Caco-2 (cell line): ENCODE measurements at regions not wholly inside any gene's neighbourhood (a gene's known extent, or its start where the extent isn't known, plus 50 kb on each side); places are given as distances from the start of the nearest gene placed in this dataset.

ENCODE experiments used
- BruUV-seq: library from RNA; stranded (reverse); fragments of 400-500 nt; replicated peaks from 2 replicates; lab custom pipeline; 2021; lab: Mats Ljungman, UMichigan
- CTCF ChIA-PET: fragments of 300-600 bp; sonication (Branson Sonifier 250); formaldehyde crosslinking; loops from one replicate; lab custom pipeline; 2022; ENCODE audit warnings: antibody characterized with exemption; lab: Charles Lee
- POLR2A ChIA-PET: fragments of 300-600 bp; sonication (Branson Sonifier 250); formaldehyde crosslinking; loops from one replicate; lab custom pipeline; 2022; ENCODE audit warnings: antibody characterized with exemption; lab: Charles Lee
- DNase-seq, 2 experiments: peaks; one replicate each; pipeline versions ENCODE4 v3.0.0 to v3.0.0-alpha.2; 2020 to 2022
- H3K27me3 ChIP-seq: replicated peaks from 2 replicates; pipeline ENCODE4 v1.6.0; 2011; ENCODE audit warnings: low read length; ENCODE audit not compliant: control insufficient read depth, insufficient read depth
- H3K36me3 ChIP-seq: 2 replicates; pipeline ENCODE4 v1.5.1; 2011; ENCODE audit warnings: low read length; ENCODE audit not compliant: control insufficient read depth, insufficient read depth
- H3K4me1 ChIP-seq: fragments of 250-450 bp; sonication (Bioruptor Pico); 2 replicates; pipeline ENCODE4 v1.5.1; 2020; ENCODE audit warnings: mild to moderate bottlenecking
- H3K4me3 ChIP-seq: 2 replicates; pipeline ENCODE4 v1.5.1; 2011; ENCODE audit warnings: low read depth, mild to moderate bottlenecking, control low read depth, low read length
- H3K9me3 ChIP-seq: fragments of 250-450 bp; sonication (Bioruptor Pico); 2 replicates; pipeline ENCODE4 v1.5.1; 2020; ENCODE audit warnings: mild to moderate bottlenecking, moderate library complexity
- H3K27ac Mint-ChIP-seq: one replicate; pipeline ENCODE4 v1.8.0; 2022; ENCODE audit warnings: mixed read lengths; ENCODE audit not compliant: unreplicated experiment
- H3K27me3 Mint-ChIP-seq: one replicate; pipeline ENCODE4 v1.8.0; 2022; ENCODE audit warnings: mixed read lengths; ENCODE audit not compliant: insufficient read depth, unreplicated experiment
- H3K36me3 Mint-ChIP-seq: one replicate; pipeline ENCODE4 v1.8.0; 2022; ENCODE audit warnings: mild to moderate bottlenecking, mixed read lengths; ENCODE audit not compliant: insufficient read depth, unreplicated experiment
- H3K4me1 Mint-ChIP-seq: one replicate; pipeline ENCODE4 v1.8.0; 2022; ENCODE audit warnings: low read depth, mixed read lengths; ENCODE audit not compliant: unreplicated experiment
- H3K4me3 Mint-ChIP-seq: one replicate; pipeline ENCODE4 v1.8.0; 2022; ENCODE audit warnings: mild to moderate bottlenecking, moderate library complexity, mixed read lengths; ENCODE audit not compliant: unreplicated experiment
- H3K9me3 Mint-ChIP-seq: one replicate; pipeline ENCODE4 v1.8.0; 2022; ENCODE audit warnings: mixed read lengths; ENCODE audit not compliant: unreplicated experiment
- intact Hi-C: fragments of 100-400 bp; cut with micrococcal nuclease; formaldehyde crosslinking; loops from one replicate; pipeline ENCODE4 v1.10.0; 2022; ENCODE audit not compliant: unreplicated experiment
- TF ChIP-seq, protein P1 (sequence below), 2 experiments: fragments of 200-600 bp in 1 of 2; IDR thresholded peaks; 1 replicate in 1 of 2; 2 replicates in 1 of 2; pipeline versions ENCODE4 v1.5.1 to v1.8.0; 2011 to 2022; ENCODE audit warnings: antibody characterized with exemption in 1 of 2, control low read depth in 1 of 2, inconsistent platforms in 1 of 2, low read depth in 1 of 2, low read length in 1 of 2, mild to moderate bottlenecking in 1 of 2, moderate library complexity in 1 of 2; ENCODE audit not compliant: insufficient read depth in 1 of 2, severe bottlenecking in 1 of 2, unreplicated experiment in 1 of 2

GRCh38 chr2:181172676-181173075 lies 192.3 kb downstream of the UBE2E3 start:
- no peak overlapping the region for H3K4me3 ChIP-seq
- H3K4me1 ChIP-seq: no peaks in the 10 kb centered on the region
- TF ChIP-seq, protein P1, sequence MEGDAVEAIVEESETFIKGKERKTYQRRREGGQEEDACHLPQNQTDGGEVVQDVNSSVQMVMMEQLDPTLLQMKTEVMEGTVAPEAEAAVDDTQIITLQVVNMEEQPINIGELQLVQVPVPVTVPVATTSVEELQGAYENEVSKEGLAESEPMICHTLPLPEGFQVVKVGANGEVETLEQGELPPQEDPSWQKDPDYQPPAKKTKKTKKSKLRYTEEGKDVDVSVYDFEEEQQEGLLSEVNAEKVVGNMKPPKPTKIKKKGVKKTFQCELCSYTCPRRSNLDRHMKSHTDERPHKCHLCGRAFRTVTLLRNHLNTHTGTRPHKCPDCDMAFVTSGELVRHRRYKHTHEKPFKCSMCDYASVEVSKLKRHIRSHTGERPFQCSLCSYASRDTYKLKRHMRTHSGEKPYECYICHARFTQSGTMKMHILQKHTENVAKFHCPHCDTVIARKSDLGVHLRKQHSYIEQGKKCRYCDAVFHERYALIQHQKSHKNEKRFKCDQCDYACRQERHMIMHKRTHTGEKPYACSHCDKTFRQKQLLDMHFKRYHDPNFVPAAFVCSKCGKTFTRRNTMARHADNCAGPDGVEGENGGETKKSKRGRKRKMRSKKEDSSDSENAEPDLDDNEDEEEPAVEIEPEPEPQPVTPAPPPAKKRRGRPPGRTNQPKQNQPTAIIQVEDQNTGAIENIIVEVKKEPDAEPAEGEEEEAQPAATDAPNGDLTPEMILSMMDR (IDR thresholded peaks at IDR 0.05; ENCODE audit: insufficient read depth in 1 of 2, low read depth in 1 of 2, low read length in 1 of 2, severe bottlenecking in 1 of 2, unreplicated experiment in 1 of 2): no peak
- no TSS peak for BruUV-seq
- no peaks in the 10 kb centered on the region for H3K9me3 ChIP-seq
- DNase-seq: no peak
- CTCF ChIA-PET: no interaction called here
- Mint-ChIP-seq H3K9me3 (no peaks in the 10 kb centered on the region), H3K27me3 (peaks cover 4% of the 10 kb centered on the region), H3K4me3 (no peak overlapping the region), H3K27ac (no peak overlapping the region), H3K36me3 (no peaks in the 10 kb centered on the region), H3K4me1 (no peaks in the 10 kb centered on the region)
- POLR2A ChIA-PET: no interaction called here
- no peaks in the 10 kb centered on the region for H3K27me3 ChIP-seq
- intact Hi-C loops: no loop called here
- H3K36me3 ChIP-seq: no peaks in the 10 kb centered on the region

GRCh38 chr2:181174611-181175580 lies 194.5 kb downstream of the UBE2E3 start:
- ChIA-PET CTCF (no interaction called here), POLR2A (no interaction called here)
- H3K36me3 Mint-ChIP-seq: no peaks in the 10 kb centered on the region
- no peak overlapping the region for H3K4me3 Mint-ChIP-seq
- no peak for DNase-seq
- H3K27me3 Mint-ChIP-seq: peaks cover 4% of the 10 kb centered on the region
- no peaks in the 10 kb centered on the region for H3K4me1 Mint-ChIP-seq
- TF ChIP-seq, protein P1 (IDR thresholded peaks at IDR 0.05; ENCODE audit: insufficient read depth in 1 of 2, low read depth in 1 of 2, low read length in 1 of 2, severe bottlenecking in 1 of 2, unreplicated experiment in 1 of 2): no peak
- Histone ChIP-seq H3K27me3 (no peaks in the 10 kb centered on the region), H3K4me3 (no peak overlapping the region), H3K4me1 (no peaks in the 10 kb centered on the region), H3K36me3 (no peaks in the 10 kb centered on the region), H3K9me3 (no peaks in the 10 kb centered on the region)
- H3K9me3 Mint-ChIP-seq: no peaks in the 10 kb centered on the region
- intact Hi-C loops: loop anchor here (5.0 kb wide), 1 partner anchor 542 kb away; no protein-coding TSS in a partner anchor
- no peak overlapping the region for H3K27ac Mint-ChIP-seq
- no TSS peak for BruUV-seq

- Histone ChIP-seq H3K9me3 (no peaks in the 10 kb centered on the region), H3K36me3 (no peaks in the 10 kb centered on the region), H3K27me3 (no peaks in the 10 kb centered on the region), H3K4me3 (no peak overlapping the region), H3K4me1 (no peaks in the 10 kb centered on the region)
- no peaks in the 10 kb centered on the region for H3K4me1 Mint-ChIP-seq
- ChIA-PET CTCF (no interaction called here), POLR2A (no interaction called here)
- H3K27me3 Mint-ChIP-seq: peaks cover 4% of the 10 kb centered on the region
- no peaks in the 10 kb centered on the region for H3K9me3 Mint-ChIP-seq
- no peak overlapping the region for H3K4me3 Mint-ChIP-seq
- TF ChIP-seq, protein P1 (IDR thresholded peaks at IDR 0.05; ENCODE audit: insufficient read depth in 1 of 2, low read depth in 1 of 2, low read length in 1 of 2, severe bottlenecking in 1 of 2, unreplicated experiment in 1 of 2): no peak
- H3K27ac Mint-ChIP-seq: no peak overlapping the region
- intact Hi-C loops: loop anchor here (5.0 kb wide), 1 partner anchor 541 kb away; no protein-coding TSS in a partner anchor
- no peaks in the 10 kb centered on the region for H3K36me3 Mint-ChIP-seq
- DNase-seq: no peak
- no TSS peak for BruUV-seq
These were observed 196.1 kb downstream of the UBE2E3 start for GRCh38 chr2:181176540-181176939.
